Thoracic aorta (tissue), 2 donors: ENCODE measurements at regions not wholly inside any gene's neighbourhood (a gene's known extent, or its start where the extent isn't known, plus 50 kb on each side); places are given as distances from the start of the nearest gene placed in this dataset.

ENCODE experiments used
- ATAC-seq: fragments of 150-250 bp; one replicate; pipeline ENCODE4 v1.8.0; 2017; ENCODE audit warnings: low read depth; ENCODE audit not compliant: insufficient number of reproducible peaks, low FRiP score
- DNase-seq: peaks from one replicate; pipeline ENCODE4 v3.0.0-alpha.2; 2020; ENCODE audit warnings: low spot score
- H3K27ac ChIP-seq, 2 donors: fragments of 200-600 bp; sonication (generic); 1 replicate in 1 of 2; 2 replicates in 1 of 2; pipeline ENCODE4 v1.5.1; 2016; ENCODE audit warnings: mild to moderate bottlenecking in 2 of 2, moderate library complexity in 2 of 2
- H3K27me3 ChIP-seq: fragments of 200-600 bp; sonication (generic); replicated peaks from 2 replicates; pipeline ENCODE4 v1.6.0; 2016; ENCODE audit warnings: mild to moderate bottlenecking; ENCODE audit not compliant: insufficient read depth
- H3K36me3 ChIP-seq: fragments of 200-600 bp; sonication (generic); one replicate; pipeline ENCODE4 v1.5.1; 2016
- H3K4me1 ChIP-seq, 2 donors: fragments of 200-600 bp; sonication (generic); 1 replicate in 1 of 2; 2 replicates in 1 of 2; pipeline versions ENCODE4 v1.5.1 to v1.6.0; 2016; ENCODE audit warnings: low read depth in 2 of 2, mild to moderate bottlenecking in 1 of 2; ENCODE audit not compliant: control insufficient read depth in 1 of 2
- H3K4me3 ChIP-seq: fragments of 200-600 bp; sonication (generic); 2 replicates; pipeline ENCODE4 v1.5.1; 2016; ENCODE audit warnings: mild to moderate bottlenecking
- H3K9me3 ChIP-seq: fragments of 200-600 bp; sonication (generic); 2 replicates; pipeline ENCODE4 v1.5.1; 2016
- TF ChIP-seq, protein P1 (sequence below): fragments of 200-600 bp; sonication (generic); IDR thresholded peaks from one replicate; pipeline ENCODE4 v1.5.1; 2019; ENCODE audit warnings: antibody characterized with exemption

DNA sequence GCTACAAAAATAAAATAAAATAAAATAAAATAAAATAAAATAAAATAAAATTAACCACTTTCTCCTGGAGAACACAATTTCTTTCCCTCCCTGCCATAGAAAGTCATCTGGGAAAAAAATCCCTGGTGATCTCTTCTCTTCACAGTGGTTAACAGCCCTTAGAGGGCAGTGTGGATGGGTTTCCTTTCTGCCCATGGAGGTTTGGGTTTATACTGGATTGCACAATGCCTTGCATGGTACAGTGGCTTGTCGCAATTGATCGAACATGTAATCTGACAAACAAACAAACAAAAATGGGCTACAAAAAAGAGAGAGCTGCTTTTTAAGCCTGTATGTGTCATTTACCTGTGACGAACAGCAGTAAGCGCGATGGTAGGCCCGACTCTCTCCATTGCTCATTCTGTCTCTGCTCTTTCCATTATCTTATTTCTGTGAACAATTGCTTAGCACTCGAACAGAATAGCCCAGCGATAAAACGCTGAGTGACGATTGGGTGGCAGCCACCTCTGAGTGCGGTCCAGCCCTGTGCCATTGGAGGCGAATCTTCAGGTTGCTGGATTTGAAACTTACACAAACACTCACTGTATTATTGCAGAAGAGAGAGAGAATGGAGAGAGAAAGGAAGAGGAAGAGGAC, 166.1 kb downstream of the CD83 start:
- no peaks in the 10 kb centered on the region for H3K9me3 ChIP-seq
- H3K27ac ChIP-seq, result no peak overlapping the region
- no peak overlapping the region for H3K4me3 ChIP-seq
- no peaks in the 10 kb centered on the region for H3K27me3 ChIP-seq
- TF ChIP-seq, protein P1, sequence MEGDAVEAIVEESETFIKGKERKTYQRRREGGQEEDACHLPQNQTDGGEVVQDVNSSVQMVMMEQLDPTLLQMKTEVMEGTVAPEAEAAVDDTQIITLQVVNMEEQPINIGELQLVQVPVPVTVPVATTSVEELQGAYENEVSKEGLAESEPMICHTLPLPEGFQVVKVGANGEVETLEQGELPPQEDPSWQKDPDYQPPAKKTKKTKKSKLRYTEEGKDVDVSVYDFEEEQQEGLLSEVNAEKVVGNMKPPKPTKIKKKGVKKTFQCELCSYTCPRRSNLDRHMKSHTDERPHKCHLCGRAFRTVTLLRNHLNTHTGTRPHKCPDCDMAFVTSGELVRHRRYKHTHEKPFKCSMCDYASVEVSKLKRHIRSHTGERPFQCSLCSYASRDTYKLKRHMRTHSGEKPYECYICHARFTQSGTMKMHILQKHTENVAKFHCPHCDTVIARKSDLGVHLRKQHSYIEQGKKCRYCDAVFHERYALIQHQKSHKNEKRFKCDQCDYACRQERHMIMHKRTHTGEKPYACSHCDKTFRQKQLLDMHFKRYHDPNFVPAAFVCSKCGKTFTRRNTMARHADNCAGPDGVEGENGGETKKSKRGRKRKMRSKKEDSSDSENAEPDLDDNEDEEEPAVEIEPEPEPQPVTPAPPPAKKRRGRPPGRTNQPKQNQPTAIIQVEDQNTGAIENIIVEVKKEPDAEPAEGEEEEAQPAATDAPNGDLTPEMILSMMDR, result no peak
- DNase-seq (no peak), ATAC-seq (no peak)
- peaks cover 20 to 29% of the 10 kb centered on the region in 2 donors for H3K4me1 ChIP-seq
- H3K36me3 ChIP-seq, result no peaks in the 10 kb centered on the region

DNA sequence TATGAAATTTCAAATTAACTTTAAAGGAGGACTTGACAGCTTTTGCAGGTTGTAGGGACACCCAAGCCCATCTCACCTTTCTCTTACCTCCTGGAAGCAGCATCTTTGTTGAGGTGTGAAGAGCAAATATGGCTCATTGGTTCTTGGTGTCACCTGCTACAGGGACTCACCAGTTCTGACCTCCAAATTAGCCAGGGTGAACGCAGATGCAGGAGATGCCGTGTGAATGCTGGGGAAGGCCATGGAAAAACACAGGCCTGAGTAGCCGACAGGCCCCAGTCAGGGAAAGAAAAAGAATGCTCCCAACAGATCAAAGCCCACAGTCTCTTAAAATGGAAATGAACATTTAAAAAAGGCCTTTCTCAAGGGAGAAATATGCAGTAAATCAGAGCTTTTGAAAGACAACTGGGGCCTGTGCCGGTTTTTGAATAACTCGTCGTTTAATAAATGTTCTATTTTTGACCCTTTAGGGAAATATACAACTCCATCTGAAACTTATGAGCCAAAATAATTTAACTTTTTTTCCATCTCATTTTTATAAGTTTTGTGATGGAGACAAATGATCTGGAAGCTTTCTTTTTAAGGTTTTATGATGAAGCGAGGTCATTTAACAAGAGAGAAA, 167.5 kb downstream of the CD83 start:
- TF ChIP-seq, protein P1, result no peak
- no peak for DNase-seq
- peak overlapping the region; percentile 64 to 70 for H3K27ac ChIP-seq
- H3K4me1 ChIP-seq, result peaks cover 20 to 29% of the 10 kb centered on the region in 2 donors
- no peaks in the 10 kb centered on the region for H3K27me3 ChIP-seq
- H3K36me3 ChIP-seq, result no peaks in the 10 kb centered on the region
- H3K9me3 ChIP-seq, result no peaks in the 10 kb centered on the region
- H3K4me3 ChIP-seq, result no peak overlapping the region
- no peak for ATAC-seq

DNA sequence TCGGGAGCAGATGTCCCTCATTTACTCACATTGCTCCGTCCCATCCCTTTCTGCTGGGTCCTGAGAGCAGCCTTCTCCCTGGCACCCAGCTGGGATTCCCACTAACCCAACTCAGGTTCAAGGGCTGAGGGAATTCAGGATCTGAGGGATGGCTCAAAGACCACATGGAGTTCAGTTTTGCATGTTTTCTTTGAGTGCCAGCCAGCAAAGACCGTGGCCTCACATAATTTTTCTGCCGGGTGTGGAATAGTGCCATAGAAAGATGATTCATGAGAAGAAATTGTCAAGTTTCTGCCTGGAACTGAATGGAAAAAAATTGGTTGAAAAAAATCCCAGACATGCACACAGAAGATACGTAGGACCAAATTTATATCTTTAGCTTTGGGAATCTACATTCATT, 168.6 kb downstream of the CD83 start:
- ATAC-seq, result no peak
- DNase-seq, result no peak
- Histone ChIP-seq H3K4me3 (peak overlapping the region; percentile 24), H3K4me1 (peaks cover 20 to 29% of the 10 kb centered on the region in 2 donors), H3K9me3 (no peaks in the 10 kb centered on the region), H3K27ac (no peak overlapping the region), H3K36me3 (no peaks in the 10 kb centered on the region), H3K27me3 (no peaks in the 10 kb centered on the region)
- TF ChIP-seq, protein P1, result no peak

DNA sequence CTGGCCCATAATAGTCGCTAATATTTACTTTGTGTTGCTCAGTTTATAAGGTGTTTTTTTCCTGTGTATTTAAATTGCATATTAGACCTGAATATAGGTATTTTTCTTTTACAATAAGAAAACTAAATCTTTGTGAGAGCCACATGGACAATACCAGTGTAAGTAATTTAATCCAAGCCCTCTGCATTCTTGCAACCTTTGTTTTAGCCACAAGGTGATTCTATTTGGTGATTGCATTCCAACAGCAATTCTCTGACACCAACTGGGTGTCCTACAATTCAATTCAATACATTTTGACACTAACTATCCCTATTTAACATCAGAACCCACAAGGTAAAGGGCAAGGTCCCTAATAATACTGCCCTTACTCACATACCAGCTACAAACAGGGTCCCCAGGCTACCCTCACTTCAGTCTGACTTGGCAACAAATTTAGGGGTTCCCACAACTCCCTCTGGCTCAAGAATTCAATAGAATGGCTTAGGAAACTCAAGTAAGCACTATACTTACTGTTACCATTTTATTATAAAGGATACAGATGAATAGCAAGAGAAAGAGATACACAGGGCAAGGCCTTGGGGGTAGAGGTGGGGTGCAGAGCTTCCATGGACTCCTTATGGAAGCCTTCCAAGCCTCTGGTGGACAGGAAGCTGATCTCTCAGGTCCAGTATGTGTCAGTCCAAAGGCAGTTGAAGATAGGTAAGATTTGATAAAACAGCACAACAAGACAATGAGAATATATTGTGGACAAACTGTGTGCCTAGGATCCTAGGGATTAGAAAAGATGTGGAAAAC, 169.3 kb downstream of the CD83 start:
- Histone ChIP-seq H3K27ac (no peak overlapping the region), H3K4me3 (peak overlapping the region; percentile 24), H3K27me3 (no peaks in the 10 kb centered on the region), H3K36me3 (no peaks in the 10 kb centered on the region), H3K4me1 (peaks cover 20 to 29% of the 10 kb centered on the region in 2 donors), H3K9me3 (no peaks in the 10 kb centered on the region)
- no peak for DNase-seq
- ATAC-seq, result no peak
- TF ChIP-seq, protein P1, result no peak

DNA sequence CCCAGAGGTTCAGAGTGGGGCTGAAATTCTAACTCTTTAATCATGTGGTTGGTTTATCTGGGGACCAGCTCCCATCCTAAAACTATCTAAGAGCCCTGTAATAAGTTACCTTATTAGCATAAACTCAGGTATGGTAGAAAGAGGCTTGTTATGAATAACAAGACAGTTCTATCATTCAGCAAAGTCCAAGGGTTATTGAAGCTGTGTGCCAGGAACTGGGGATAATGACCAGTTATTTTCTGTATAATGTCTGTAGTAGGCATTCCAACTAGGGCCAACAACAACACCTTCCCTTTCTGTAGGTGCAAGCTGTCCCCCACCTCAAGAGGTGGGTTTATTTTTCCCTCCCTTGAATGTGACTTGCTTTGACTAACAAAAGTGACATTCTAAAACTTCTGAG, 170.1 kb downstream of the CD83 start:
- H3K4me1 ChIP-seq, result peaks cover 20 to 29% of the 10 kb centered on the region in 2 donors
- H3K27ac ChIP-seq, result no peak overlapping the region
- ATAC-seq, result no peak
- DNase-seq, result no peak
- H3K27me3 ChIP-seq, result no peaks in the 10 kb centered on the region
- no peak overlapping the region for H3K4me3 ChIP-seq
- no peaks in the 10 kb centered on the region for H3K9me3 ChIP-seq
- TF ChIP-seq, protein P1, result no peak
- no peaks in the 10 kb centered on the region for H3K36me3 ChIP-seq
